Gastrocnemius medialis (tissue), 4 donors: ENCODE measurements at regions not wholly inside any gene's neighbourhood (a gene's known extent, or its start where the extent isn't known, plus 50 kb on each side); places are given as distances from the start of the nearest gene placed in this dataset.

Source experiments
- POLR2A ChIP-seq, 2 donors: fragments of 450-650 bp; IDR thresholded peaks; one replicate each; pipeline ENCODE4 v1.6.1; 2017; ENCODE audit warnings: antibody characterized with exemption in 2 of 2, mild to moderate bottlenecking in 2 of 2, moderate library complexity in 2 of 2
- TF ChIP-seq, protein P1 (sequence below), 5 experiments: fragments of 450-650 bp in 3 of 5; fragments of 200-600 bp in 2 of 5; sonication (generic) in 2 of 5; IDR thresholded peaks in 4 of 5; conservative IDR thresholded peaks in 1 of 5; 1 replicate in 4 of 5; 2 replicates in 1 of 5; pipeline ENCODE4 v1.5.1; 2016 to 2019; ENCODE audit warnings: antibody characterized with exemption in 5 of 5, mild to moderate bottlenecking in 3 of 5, moderate library complexity in 3 of 5

DNA sequence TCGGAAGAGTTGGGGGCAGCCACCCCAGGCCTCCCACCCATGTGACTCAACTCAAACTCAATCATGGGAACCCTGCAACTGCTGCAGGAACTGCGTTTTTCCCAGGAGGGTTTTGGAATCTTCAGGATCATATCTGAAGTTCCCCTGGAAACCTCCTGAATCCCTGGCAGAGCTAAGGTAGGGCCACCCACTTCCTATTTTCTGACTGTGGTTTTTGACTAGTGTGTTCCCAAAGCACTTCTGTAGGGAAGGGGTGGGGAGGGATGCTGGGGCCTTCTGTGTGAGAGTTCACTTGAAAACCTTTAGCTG, 127.6 kb upstream of the UNC5B start:
- TF ChIP-seq, protein P1, sequence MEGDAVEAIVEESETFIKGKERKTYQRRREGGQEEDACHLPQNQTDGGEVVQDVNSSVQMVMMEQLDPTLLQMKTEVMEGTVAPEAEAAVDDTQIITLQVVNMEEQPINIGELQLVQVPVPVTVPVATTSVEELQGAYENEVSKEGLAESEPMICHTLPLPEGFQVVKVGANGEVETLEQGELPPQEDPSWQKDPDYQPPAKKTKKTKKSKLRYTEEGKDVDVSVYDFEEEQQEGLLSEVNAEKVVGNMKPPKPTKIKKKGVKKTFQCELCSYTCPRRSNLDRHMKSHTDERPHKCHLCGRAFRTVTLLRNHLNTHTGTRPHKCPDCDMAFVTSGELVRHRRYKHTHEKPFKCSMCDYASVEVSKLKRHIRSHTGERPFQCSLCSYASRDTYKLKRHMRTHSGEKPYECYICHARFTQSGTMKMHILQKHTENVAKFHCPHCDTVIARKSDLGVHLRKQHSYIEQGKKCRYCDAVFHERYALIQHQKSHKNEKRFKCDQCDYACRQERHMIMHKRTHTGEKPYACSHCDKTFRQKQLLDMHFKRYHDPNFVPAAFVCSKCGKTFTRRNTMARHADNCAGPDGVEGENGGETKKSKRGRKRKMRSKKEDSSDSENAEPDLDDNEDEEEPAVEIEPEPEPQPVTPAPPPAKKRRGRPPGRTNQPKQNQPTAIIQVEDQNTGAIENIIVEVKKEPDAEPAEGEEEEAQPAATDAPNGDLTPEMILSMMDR (IDR thresholded peaks at IDR 0.05 in 4 of 5, conservative IDR thresholded peaks at IDR 0.05 in 1 of 5), result no peak
- no peak for TF ChIP-seq POLR2A (IDR thresholded peaks at IDR 0.05)
